B cell (primary cell): ENCODE measurements at regions not wholly inside any gene's neighbourhood (a gene's known extent, or its start where the extent isn't known, plus 50 kb on each side); places are given as distances from the start of the nearest gene placed in this dataset.

Source experiments
- ATAC-seq: fragments of 200-7000 bp; cut with Tn5 transposase; one replicate; pipeline ENCODE4 v1.10.0; 2021; ENCODE audit warnings: low read depth, mild to moderate bottlenecking, moderate number of reproducible peaks, moderate library complexity
- CTCF ChIA-PET: fragments of 350-600 bp; sonication (Branson Sonifier 250); formaldehyde crosslinking; loops from one replicate; lab custom pipeline; 2021; ENCODE audit warnings: antibody characterized with exemption, inconsistent platforms; lab: Charles Lee
- POLR2A ChIA-PET: fragments of 350-600 bp; sonication (Branson Sonifier 250); formaldehyde crosslinking; loops from one replicate; lab custom pipeline; 2021; ENCODE audit warnings: antibody characterized with exemption; lab: Charles Lee
- DNase-seq: peaks from one replicate; pipeline ENCODE4 v3.0.0; 2013
- H2AFZ ChIP-seq: 2 replicates; pipeline ENCODE4 v1.6.1; 2012; ENCODE audit warnings: mild to moderate bottlenecking, low read depth, low read length; ENCODE audit not compliant: insufficient read depth, poor library complexity, severe bottlenecking
- H3K27ac ChIP-seq, 2 donors: 1 replicate in 1 of 2; 2 replicates in 1 of 2; pipeline ENCODE4 v1.5.1; 2012 to 2013; ENCODE audit warnings: low read length in 2 of 2, mild to moderate bottlenecking in 2 of 2, moderate library complexity in 1 of 2
- H3K27me3 ChIP-seq, 4 experiments: fragments of 200-600 bp in 1 of 4; sonication (generic) in 1 of 4; replicated peaks in 1 of 4; 1 replicate in 2 of 4; 2 replicates in 2 of 4; pipeline versions ENCODE4 v1.6.1 to v1.7.0; 2013 to 2016; ENCODE audit warnings: low read length in 3 of 4, mild to moderate bottlenecking in 2 of 4, mixed read lengths in 1 of 4, moderate library complexity in 1 of 4; ENCODE audit not compliant: insufficient read depth in 4 of 4, control insufficient read depth in 3 of 4; ENCODE audit errors: control extremely low read depth in 1 of 4
- H3K36me3 ChIP-seq, 2 experiments: replicated peaks in 1 of 2; 1 replicate in 1 of 2; 2 replicates in 1 of 2; pipeline versions ENCODE4 v1.6.1 to v1.7.1; 2013; ENCODE audit warnings: low read length in 1 of 2; ENCODE audit not compliant: insufficient read depth in 2 of 2, control insufficient read depth in 1 of 2; ENCODE audit errors: control extremely low read depth in 1 of 2, extremely low read depth in 1 of 2
- H3K4me1 ChIP-seq, 2 donors: fragments of 200-600 bp in 1 of 2; sonication (generic) in 1 of 2; 1 replicate in 1 of 2; 2 replicates in 1 of 2; pipeline versions ENCODE4 v1.5.1 to v1.6.1; 2013 to 2017; ENCODE audit warnings: low read length in 2 of 2; ENCODE audit not compliant: control insufficient read depth in 2 of 2, insufficient read depth in 2 of 2
- H3K4me2 ChIP-seq: replicated peaks from 2 replicates; pipeline ENCODE3; 2012; ENCODE audit warnings: mild to moderate bottlenecking, low read depth, low read length; ENCODE audit not compliant: poor library complexity, severe bottlenecking
- H3K4me3 ChIP-seq, 5 experiments: fragments of 200-600 bp in 1 of 5; sonication (generic) in 1 of 5; 1 replicate in 3 of 5; 2 replicates in 2 of 5; pipeline versions ENCODE4 v1.5.1 to v1.7.0; 2011 to 2016; ENCODE audit warnings: low read length in 4 of 5, mild to moderate bottlenecking in 4 of 5, low read depth in 2 of 5, control low read depth in 1 of 5, moderate library complexity in 1 of 5; ENCODE audit not compliant: insufficient read depth in 1 of 5; ENCODE audit errors: control extremely low read depth in 1 of 5, extremely low read depth in 1 of 5
- H3K79me2 ChIP-seq: fragments of 200-600 bp; sonication (generic); one replicate; pipeline ENCODE4 v1.6.0; 2016; ENCODE audit warnings: low read length; ENCODE audit not compliant: control insufficient read depth, insufficient read depth
- H3K9ac ChIP-seq: fragments of 200-600 bp; sonication (generic); 2 replicates; pipeline ENCODE4 v1.6.1; 2017; ENCODE audit warnings: mild to moderate bottlenecking, low read length, moderate library complexity
- H3K9me3 ChIP-seq, 3 donors: one replicate each; pipeline versions ENCODE4 v1.6.1 to v1.7.1; 2013; ENCODE audit warnings: low read length in 2 of 3; ENCODE audit not compliant: control insufficient read depth in 2 of 3, insufficient read depth in 1 of 3; ENCODE audit errors: control extremely low read depth in 1 of 3
- H4K20me1 ChIP-seq: 2 replicates; pipeline ENCODE4 v1.6.0; 2012; ENCODE audit warnings: mild to moderate bottlenecking, low read length; ENCODE audit not compliant: insufficient read depth, control insufficient read depth, poor library complexity, severe bottlenecking
- H3K27ac Mint-ChIP-seq: one replicate; pipeline ENCODE4 v1.8.0; 2021; ENCODE audit warnings: mixed read lengths
- H3K27me3 Mint-ChIP-seq: one replicate; pipeline ENCODE4 v1.8.0; 2021; ENCODE audit warnings: mixed read lengths
- H3K4me1 Mint-ChIP-seq: one replicate; pipeline ENCODE4 v1.8.0; 2021; ENCODE audit warnings: mixed read lengths
- H3K4me3 Mint-ChIP-seq: one replicate; pipeline ENCODE4 v1.8.0; 2021; ENCODE audit warnings: mixed read lengths
- H3K9me3 Mint-ChIP-seq: one replicate; pipeline ENCODE4 v1.8.0; 2022; ENCODE audit warnings: mixed read lengths; ENCODE audit not compliant: insufficient read depth
- CTCF ChIP-seq: fragments of 200-600 bp; IDR thresholded peaks from one replicate; pipeline ENCODE4 v1.8.0; 2022; ENCODE audit warnings: antibody characterized with exemption, mild to moderate bottlenecking
- EZH2 ChIP-seq: IDR thresholded peaks from 2 replicates; pipeline ENCODE4 v1.6.1; 2012; ENCODE audit warnings: borderline replicate concordance, low read depth, mild to moderate bottlenecking, moderate library complexity, low read length; ENCODE audit not compliant: insufficient read depth, poor library complexity, severe bottlenecking
- WGBS: methylation state at CpG from one replicate; pipeline ENCODE4 v1.1.5; 2013; ENCODE audit warnings: missing lambda C conversion rate; ENCODE audit not compliant: insufficient coverage; 5-methylcytosine and 5-hydroxymethylcytosine counted together
- intact Hi-C: fragments of 100-400 bp; cut with micrococcal nuclease; formaldehyde crosslinking; loops from one replicate; pipeline ENCODE4 v1.10.0; 2022

- WGBS = 95% methylated on average over 3 of the region's 3 CpGs
- Histone ChIP-seq H3K79me2 (no peaks in the 10 kb centered on the region), H3K9ac (no peak overlapping the region), H4K20me1 (no peaks in the 10 kb centered on the region), H3K4me1 (no peaks in the 10 kb centered on the region), H3K4me2 (no peak overlapping the region), H3K9me3 (no peaks in the 10 kb centered on the region), H2AFZ (no peak overlapping the region), H3K27me3 (no peaks in the 10 kb centered on the region), H3K27ac (no peak overlapping the region), H3K36me3 (no peaks in the 10 kb centered on the region), H3K4me3 (no peak overlapping the region)
- H3K27me3 Mint-ChIP-seq = no peaks in the 10 kb centered on the region
- TF ChIP-seq CTCF (no peak), EZH2 (no peak)
- CTCF ChIA-PET = no interaction called here
- DNase-seq (no peak), ATAC-seq (no peak)
- POLR2A ChIA-PET = no interaction called here
- no peak overlapping the region for H3K27ac Mint-ChIP-seq
- H3K4me1 Mint-ChIP-seq = no peaks in the 10 kb centered on the region
- intact Hi-C loops = no loop called here
- H3K4me3 Mint-ChIP-seq = no peak overlapping the region
- H3K9me3 Mint-ChIP-seq = peaks cover 3% of the 10 kb centered on the region
Observed at GRCh38 chr2:83331810-83332209, 1127.3 kb downstream of the SUCLG1 start.

- Histone ChIP-seq H3K79me2 (no peaks in the 10 kb centered on the region), H3K36me3 (no peaks in the 10 kb centered on the region), H4K20me1 (no peaks in the 10 kb centered on the region), H3K4me3 (no peak overlapping the region), H3K27me3 (no peaks in the 10 kb centered on the region), H3K9me3 (no peaks in the 10 kb centered on the region), H2AFZ (no peak overlapping the region), H3K27ac (no peak overlapping the region), H3K4me1 (no peaks in the 10 kb centered on the region), H3K4me2 (no peak overlapping the region), H3K9ac (no peak overlapping the region)
- no peak overlapping the region for H3K27ac Mint-ChIP-seq
- CTCF ChIA-PET = no interaction called here
- no peaks in the 10 kb centered on the region for H3K4me1 Mint-ChIP-seq
- ATAC-seq (no peak), DNase-seq (no peak)
- no peaks in the 10 kb centered on the region for H3K27me3 Mint-ChIP-seq
- intact Hi-C loops = no loop called here
- H3K4me3 Mint-ChIP-seq = no peak overlapping the region
- TF ChIP-seq EZH2 (no peak), CTCF (no peak)
- WGBS = no CpG with 5 or more reads among the region's 1 CpG
- POLR2A ChIA-PET = no interaction called here
- no peaks in the 10 kb centered on the region for H3K9me3 Mint-ChIP-seq
Observed at GRCh38 chr2:83323038-83323437, 1136.0 kb downstream of the SUCLG1 start.
